Neural cell (in vitro differentiated cells): ENCODE measurements at regions not wholly inside any gene's neighbourhood (a gene's known extent, or its start where the extent isn't known, plus 50 kb on each side); places are given as distances from the start of the nearest gene placed in this dataset.

Experiments used
- EP300 ChIP-seq: fragments of 450-650 bp; conservative IDR thresholded peaks from 2 replicates; pipeline ENCODE4 v1.6.1; 2014; ENCODE audit warnings: antibody characterized with exemption, mild to moderate bottlenecking, moderate library complexity; ENCODE audit not compliant: poor library complexity, severe bottlenecking
- EZH2 ChIP-seq: fragments of 200-600, 300-800 bp; shearing (Covaris generic), sonication (generic); IDR thresholded peaks from 2 replicates; pipeline ENCODE4 v1.6.1; 2014; ENCODE audit warnings: antibody characterized with exemption, low read length, borderline replicate concordance, mild to moderate bottlenecking; ENCODE audit not compliant: insufficient read depth, poor library complexity, severe bottlenecking
- POLR2AphosphoS5 ChIP-seq: IDR thresholded peaks from 2 replicates; pipeline ENCODE4 v1.6.1; 2012
- TF ChIP-seq, protein P1 (sequence below): fragments of 450-650 bp; IDR thresholded peaks from 2 replicates; pipeline ENCODE4 v1.5.1; 2014; ENCODE audit warnings: antibody characterized with exemption, mild to moderate bottlenecking, moderate library complexity; ENCODE audit not compliant: poor library complexity, severe bottlenecking
- TF ChIP-seq, protein P2 (sequence below): IDR thresholded peaks from 2 replicates; pipeline ENCODE4 v1.6.1; 2012; ENCODE audit warnings: borderline replicate concordance

DNA sequence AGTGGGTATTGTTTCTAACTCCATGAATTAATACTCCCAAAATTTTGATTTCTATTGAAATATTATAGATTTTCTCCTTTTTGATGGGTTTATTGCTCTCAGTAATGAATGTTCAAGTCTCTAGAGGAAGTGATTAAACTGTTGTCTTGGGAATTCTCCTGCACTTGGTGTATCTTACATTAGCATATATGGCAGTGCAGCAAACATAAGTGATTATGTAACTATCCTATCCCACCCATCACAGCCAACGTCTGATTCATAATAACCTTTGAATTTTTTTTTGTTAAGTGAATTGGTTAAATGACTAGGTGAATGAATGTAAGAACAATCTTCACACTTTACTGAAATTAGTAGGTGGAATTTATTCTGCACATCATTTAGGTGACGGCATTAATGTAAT lies 483.7 kb downstream of the TAF11L14 start:
- TF ChIP-seq, protein P1, sequence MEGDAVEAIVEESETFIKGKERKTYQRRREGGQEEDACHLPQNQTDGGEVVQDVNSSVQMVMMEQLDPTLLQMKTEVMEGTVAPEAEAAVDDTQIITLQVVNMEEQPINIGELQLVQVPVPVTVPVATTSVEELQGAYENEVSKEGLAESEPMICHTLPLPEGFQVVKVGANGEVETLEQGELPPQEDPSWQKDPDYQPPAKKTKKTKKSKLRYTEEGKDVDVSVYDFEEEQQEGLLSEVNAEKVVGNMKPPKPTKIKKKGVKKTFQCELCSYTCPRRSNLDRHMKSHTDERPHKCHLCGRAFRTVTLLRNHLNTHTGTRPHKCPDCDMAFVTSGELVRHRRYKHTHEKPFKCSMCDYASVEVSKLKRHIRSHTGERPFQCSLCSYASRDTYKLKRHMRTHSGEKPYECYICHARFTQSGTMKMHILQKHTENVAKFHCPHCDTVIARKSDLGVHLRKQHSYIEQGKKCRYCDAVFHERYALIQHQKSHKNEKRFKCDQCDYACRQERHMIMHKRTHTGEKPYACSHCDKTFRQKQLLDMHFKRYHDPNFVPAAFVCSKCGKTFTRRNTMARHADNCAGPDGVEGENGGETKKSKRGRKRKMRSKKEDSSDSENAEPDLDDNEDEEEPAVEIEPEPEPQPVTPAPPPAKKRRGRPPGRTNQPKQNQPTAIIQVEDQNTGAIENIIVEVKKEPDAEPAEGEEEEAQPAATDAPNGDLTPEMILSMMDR, result no peak
- TF ChIP-seq, protein P2, sequence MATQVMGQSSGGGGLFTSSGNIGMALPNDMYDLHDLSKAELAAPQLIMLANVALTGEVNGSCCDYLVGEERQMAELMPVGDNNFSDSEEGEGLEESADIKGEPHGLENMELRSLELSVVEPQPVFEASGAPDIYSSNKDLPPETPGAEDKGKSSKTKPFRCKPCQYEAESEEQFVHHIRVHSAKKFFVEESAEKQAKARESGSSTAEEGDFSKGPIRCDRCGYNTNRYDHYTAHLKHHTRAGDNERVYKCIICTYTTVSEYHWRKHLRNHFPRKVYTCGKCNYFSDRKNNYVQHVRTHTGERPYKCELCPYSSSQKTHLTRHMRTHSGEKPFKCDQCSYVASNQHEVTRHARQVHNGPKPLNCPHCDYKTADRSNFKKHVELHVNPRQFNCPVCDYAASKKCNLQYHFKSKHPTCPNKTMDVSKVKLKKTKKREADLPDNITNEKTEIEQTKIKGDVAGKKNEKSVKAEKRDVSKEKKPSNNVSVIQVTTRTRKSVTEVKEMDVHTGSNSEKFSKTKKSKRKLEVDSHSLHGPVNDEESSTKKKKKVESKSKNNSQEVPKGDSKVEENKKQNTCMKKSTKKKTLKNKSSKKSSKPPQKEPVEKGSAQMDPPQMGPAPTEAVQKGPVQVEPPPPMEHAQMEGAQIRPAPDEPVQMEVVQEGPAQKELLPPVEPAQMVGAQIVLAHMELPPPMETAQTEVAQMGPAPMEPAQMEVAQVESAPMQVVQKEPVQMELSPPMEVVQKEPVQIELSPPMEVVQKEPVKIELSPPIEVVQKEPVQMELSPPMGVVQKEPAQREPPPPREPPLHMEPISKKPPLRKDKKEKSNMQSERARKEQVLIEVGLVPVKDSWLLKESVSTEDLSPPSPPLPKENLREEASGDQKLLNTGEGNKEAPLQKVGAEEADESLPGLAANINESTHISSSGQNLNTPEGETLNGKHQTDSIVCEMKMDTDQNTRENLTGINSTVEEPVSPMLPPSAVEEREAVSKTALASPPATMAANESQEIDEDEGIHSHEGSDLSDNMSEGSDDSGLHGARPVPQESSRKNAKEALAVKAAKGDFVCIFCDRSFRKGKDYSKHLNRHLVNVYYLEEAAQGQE, result no peak
- TF ChIP-seq EP300, result no peak
- no peak for TF ChIP-seq POLR2AphosphoS5
- TF ChIP-seq EZH2, result no peak
